ENCODE measurements at regions not wholly inside any gene's neighbourhood (a gene's known extent, or its start where the extent isn't known, plus 50 kb on each side); places are given as distances from the start of the nearest gene placed in this dataset.
A peak's percentile ranks its signal among the peaks of the same experiment; 100 is the strongest.

GRCh38 chr5:57696825-57697570 lies 214.4 kb upstream of the ACTBL2 start:
- H3K4me3 ChIP-seq = no peak overlapping the region
- 60 to 82% (median 77%) methylated on average over 4 of the region's 4 CpGs for WGBS, 5 donors
- DNase-seq = peak in 1 of 2 donors; percentile 66
- no peaks in the 10 kb centered on the region for H3K9me3 ChIP-seq
- intact Hi-C loops (cut with DNase I; ENCODE audit: low total_unique reads) = no loop called here
- H3K36me3 ChIP-seq = no peaks in the 10 kb centered on the region
- TF ChIP-seq CTCF (IDR thresholded peaks at IDR 0.05) (no peak), POLR2A (IDR thresholded peaks at IDR 0.05) (no peak), POLR2AphosphoS5 (IDR thresholded peaks at IDR 0.05) (no peak)
- H3K27ac ChIP-seq = peak overlapping the region in 3 of 5 donors; percentile 4 to 55 (median 40)
- H3K27me3 ChIP-seq = no peaks in the 10 kb centered on the region
- peaks cover 4 to 43% (median 7%) of the 10 kb centered on the region in 4 donors for H3K4me1 ChIP-seq

GRCh38 chr5:57696389-57696769 lies 213.8 kb upstream of the ACTBL2 start:
- no peaks in the 10 kb centered on the region for H3K27me3 ChIP-seq
- no peak overlapping the region for H3K4me3 ChIP-seq
- peaks cover 4 to 43% (median 7%) of the 10 kb centered on the region in 4 donors for H3K4me1 ChIP-seq
- 67 to 90% (median 69%) methylated on average over 1 of the region's 1 CpG for WGBS, 5 donors
- intact Hi-C loops (cut with DNase I; ENCODE audit: low total_unique reads) = no loop called here
- no peaks in the 10 kb centered on the region for H3K36me3 ChIP-seq
- peak in 1 of 2 donors; percentile 30 for DNase-seq
- TF ChIP-seq POLR2A (IDR thresholded peaks at IDR 0.05) = no peak
- TF ChIP-seq CTCF (IDR thresholded peaks at IDR 0.05) = no peak
- TF ChIP-seq POLR2AphosphoS5 (IDR thresholded peaks at IDR 0.05) = no peak
- no peak for TF ChIP-seq EP300 (IDR thresholded peaks at IDR 0.05)
- peak overlapping the region in 2 of 5 donors; percentile 40 to 55 for H3K27ac ChIP-seq
- no peaks in the 10 kb centered on the region for H3K9me3 ChIP-seq

GRCh38 chr5:57695706-57696388 lies 213.2 kb upstream of the ACTBL2 start:
- Histone ChIP-seq H3K36me3 (no peaks in the 10 kb centered on the region), H3K27me3 (no peaks in the 10 kb centered on the region), H3K27ac (peak overlapping the region in 2 of 5 donors; percentile 38 to 55), H3K4me3 (no peak overlapping the region), H3K9me3 (no peaks in the 10 kb centered on the region), H3K4me1 (peaks cover 4 to 43% (median 7%) of the 10 kb centered on the region in 4 donors)
- no peak for DNase-seq
- WGBS, 5 donors = 82 to 90% (median 89%) methylated on average over 4 of the region's 4 CpGs
- intact Hi-C loops (cut with DNase I; ENCODE audit: low total_unique reads) = no loop called here
- TF ChIP-seq EP300 (IDR thresholded peaks at IDR 0.05) (no peak), POLR2AphosphoS5 (IDR thresholded peaks at IDR 0.05) (no peak), CTCF (IDR thresholded peaks at IDR 0.05) (no peak), POLR2A (IDR thresholded peaks at IDR 0.05) (no peak)

- peak in 1 of 2 donors; percentile 28 for DNase-seq
- Histone ChIP-seq H3K4me3 (no peak overlapping the region), H3K27me3 (no peaks in the 10 kb centered on the region), H3K36me3 (no peaks in the 10 kb centered on the region), H3K27ac (peak overlapping the region in 1 of 5 donors; percentile 38), H3K9me3 (no peaks in the 10 kb centered on the region), H3K4me1 (peaks cover 4 to 43% (median 7%) of the 10 kb centered on the region in 4 donors)
- WGBS, 5 donors = 43 to 69% (median 48%) methylated on average over 5 of the region's 5 CpGs
- intact Hi-C loops (cut with DNase I; ENCODE audit: low total_unique reads) = no loop called here
- TF ChIP-seq EP300 (IDR thresholded peaks at IDR 0.05) (no peak), CTCF (IDR thresholded peaks at IDR 0.05) (no peak), POLR2A (IDR thresholded peaks at IDR 0.05) (no peak), POLR2AphosphoS5 (IDR thresholded peaks at IDR 0.05) (no peak)
Measured at GRCh38 chr5:57695179-57695578, 212.6 kb upstream of the ACTBL2 start.

All from stomach (tissue), 8 donors.